HepG2 (cell line): ENCODE measurements at regions not wholly inside any gene's neighbourhood (a gene's known extent, or its start where the extent isn't known, plus 50 kb on each side); places are given as distances from the start of the nearest gene placed in this dataset.

Experiments used
- BRD4 ChIP-seq: sonication (generic); formaldehyde crosslinking; IDR thresholded peaks from 2 replicates; pipeline ENCODE4 v1.4.0; 2020; ENCODE audit warnings: missing genetic modification reagents
- CCAR2 ChIP-seq: fragments of 200-400 bp; formaldehyde crosslinking; optimal IDR thresholded peaks from 2 replicates; pipeline ENCODE3; 2018; ENCODE audit warnings: low read depth, mild to moderate bottlenecking, low read length, moderate library complexity
- GTF3A ChIP-seq: sonication (generic); formaldehyde crosslinking; conservative IDR thresholded peaks from 2 replicates; pipeline ENCODE4 v1.4.0; 2020; ENCODE audit warnings: mild to moderate bottlenecking, missing genetic modification reagents
- HMG20A ChIP-seq: IDR thresholded peaks from 2 replicates; pipeline ENCODE4 v1.6.1; 2016; ENCODE audit warnings: borderline replicate concordance
- HMG20B ChIP-seq: conservative IDR thresholded peaks from 2 replicates; pipeline ENCODE4 v1.6.1; 2016; ENCODE audit warnings: missing genetic modification reagents, missing compliant biosample characterization
- HNF4G ChIP-seq, 2 experiments: sonication (generic) in 1 of 2; formaldehyde crosslinking in 1 of 2; IDR thresholded peaks; 2 replicates each; pipeline versions ENCODE4 v1.4.0 to v1.6.1; 2011 to 2020; ENCODE audit warnings: borderline replicate concordance in 2 of 2, low read depth in 2 of 2, mild to moderate bottlenecking in 2 of 2, low read length in 1 of 2, missing genetic modification reagents in 1 of 2, moderate library complexity in 1 of 2
- MEIS1 ChIP-seq: sonication (generic); formaldehyde crosslinking; IDR thresholded peaks from 2 replicates; pipeline ENCODE4 v1.9.0; 2021; ENCODE audit warnings: mild to moderate bottlenecking, missing genetic modification reagents, moderate library complexity, borderline replicate concordance
- ONECUT2 ChIP-seq: sonication (generic); formaldehyde crosslinking; IDR thresholded peaks from 2 replicates; pipeline ENCODE4 v1.4.0; 2020; ENCODE audit warnings: missing genetic modification reagents
- PTBP1 ChIP-seq: fragments of 200-400 bp; formaldehyde crosslinking; IDR thresholded peaks from 2 replicates; pipeline ENCODE4 v1.6.1; 2018; ENCODE audit warnings: low read length, low read depth; ENCODE audit not compliant: poor library complexity, severe bottlenecking
- SRY ChIP-seq: sonication (generic); formaldehyde crosslinking; IDR thresholded peaks from 2 replicates; pipeline ENCODE4 v1.8.0; 2022; ENCODE audit warnings: mild to moderate bottlenecking, missing genetic modification reagents
- ZKSCAN5 ChIP-seq: sonication (generic); formaldehyde crosslinking; IDR thresholded peaks from 2 replicates; pipeline ENCODE4 v1.5.1; 2020; ENCODE audit warnings: mild to moderate bottlenecking, missing genetic modification reagents
- ZNF577 ChIP-seq: sonication (generic); formaldehyde crosslinking; IDR thresholded peaks from 2 replicates; pipeline ENCODE4 v1.4.0; 2020; ENCODE audit warnings: mild to moderate bottlenecking, low read depth, missing genetic modification reagents, borderline replicate concordance
- ZNF746 ChIP-seq: sonication (generic); formaldehyde crosslinking; IDR thresholded peaks from 2 replicates; pipeline ENCODE4 v1.8.0; 2022; ENCODE audit warnings: mild to moderate bottlenecking, missing genetic modification reagents
- ZNF891 ChIP-seq: sonication (generic); formaldehyde crosslinking; IDR thresholded peaks from 2 replicates; pipeline ENCODE4 v1.5.0; 2020; ENCODE audit warnings: mild to moderate bottlenecking, missing genetic modification reagents
- ZSCAN12 ChIP-seq: sonication (generic); formaldehyde crosslinking; IDR thresholded peaks from 2 replicates; pipeline ENCODE4 v1.9.0; 2021; ENCODE audit warnings: mild to moderate bottlenecking, missing genetic modification reagents
- TF ChIP-seq, protein P1 (sequence below): sonication (generic); formaldehyde crosslinking; IDR thresholded peaks from 2 replicates; pipeline ENCODE4 v1.8.0; 2022; ENCODE audit warnings: missing genetic modification reagents, mild to moderate bottlenecking, inconsistent platforms, borderline replicate concordance
- TF ChIP-seq, protein P2 (sequence below): sonication (generic); formaldehyde crosslinking; IDR thresholded peaks from 2 replicates; pipeline ENCODE4 v1.4.0; 2020; ENCODE audit warnings: mild to moderate bottlenecking, missing genetic modification reagents
- TF ChIP-seq, protein P3 (sequence below): IDR thresholded peaks from 2 replicates; pipeline ENCODE4 v1.6.1; 2016; ENCODE audit warnings: missing biosample characterization, missing genetic modification reagents, low read depth
- TF ChIP-seq, protein P4 (sequence below): IDR thresholded peaks from 2 replicates; pipeline ENCODE4 v1.6.1; 2016
- TF ChIP-seq, protein P5 (sequence below): sonication (generic); formaldehyde crosslinking; conservative IDR thresholded peaks from 2 replicates; pipeline ENCODE4 v1.4.0; 2020; ENCODE audit warnings: missing genetic modification reagents

DNA sequence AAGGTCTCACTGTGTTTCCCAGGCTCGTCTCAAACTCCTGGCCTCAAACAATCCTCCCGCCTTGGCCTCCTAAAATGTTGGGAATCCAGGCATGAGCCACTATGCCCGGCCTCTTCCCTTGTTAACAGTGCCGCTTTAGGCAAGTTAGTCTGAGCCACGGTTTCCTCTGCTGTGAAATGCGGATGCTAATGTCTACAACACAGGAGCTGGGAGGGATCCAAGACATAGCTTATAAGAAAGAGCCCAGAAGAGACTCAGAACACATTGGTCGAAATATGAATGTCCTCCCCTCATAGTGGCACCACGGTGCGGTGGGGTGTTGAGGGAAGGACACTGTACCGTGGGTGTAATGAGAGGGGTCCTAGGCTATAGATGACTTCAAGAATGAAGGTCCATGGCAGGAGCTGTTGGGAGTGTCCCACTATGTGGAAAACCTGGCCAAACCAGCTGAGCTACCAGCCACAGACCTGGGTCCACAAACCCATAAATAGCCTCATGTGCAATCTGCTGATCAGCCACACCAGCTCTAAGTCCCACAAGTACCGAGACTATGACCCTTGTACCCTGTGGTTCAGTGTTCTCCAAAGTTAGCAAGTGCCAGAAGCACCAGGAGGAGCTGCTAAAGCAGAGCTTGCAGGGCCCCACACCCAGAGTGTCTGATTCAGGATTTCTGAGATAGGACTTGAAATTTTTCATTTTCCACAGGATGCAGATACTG lies 57.8 kb upstream of the ZFAND3 start (continued):
- TF ChIP-seq ZNF891 (CRISPR knock-in tag) (no peak), HMG20A (CRISPR knock-in tag) (no peak), ONECUT2 (CRISPR knock-in tag) (no peak), SRY (CRISPR knock-in tag) (no peak), ZKSCAN5 (CRISPR knock-in tag) (no peak), ZNF746 (CRISPR knock-in tag) (no peak), ZNF577 (CRISPR knock-in tag) (no peak), ZSCAN12 (CRISPR knock-in tag) (no peak), MEIS1 (peak; percentile 59; the same call in 1 of the 2 replicates), CCAR2 (no peak), HNF4G (IDR thresholded peaks at IDR 0.05; ENCODE audit: borderline replicate concordance, low read depth, low read length) (peak; percentile 86), HNF4G (CRISPR knock-in tag; IDR thresholded peaks at IDR 0.05; ENCODE audit: borderline replicate concordance, low read depth) (peak; percentile 42; the same call in 1 of the 2 replicates), GTF3A (CRISPR knock-in tag) (no peak), PTBP1 (no peak), BRD4 (no peak), HMG20B (no peak)
- TF ChIP-seq, protein P1, sequence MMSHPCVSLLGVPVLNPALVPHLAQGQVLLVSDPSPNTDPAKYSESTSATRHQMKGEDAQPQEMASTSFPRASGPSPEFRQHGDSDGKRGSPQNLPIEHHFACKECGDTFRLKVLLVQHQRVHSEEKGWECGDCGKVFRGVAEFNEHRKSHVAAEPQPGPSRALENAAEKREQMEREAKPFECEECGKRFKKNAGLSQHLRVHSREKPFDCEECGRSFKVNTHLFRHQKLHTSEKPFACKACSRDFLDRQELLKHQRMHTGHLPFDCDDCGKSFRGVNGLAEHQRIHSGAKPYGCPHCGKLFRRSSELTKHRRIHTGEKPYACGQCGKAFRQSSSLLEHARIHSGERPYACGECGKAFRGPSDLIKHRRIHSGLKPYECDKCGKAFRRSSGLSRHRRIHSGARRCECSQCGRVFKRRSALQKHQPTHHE (CRISPR knock-in tag): no peak
- TF ChIP-seq, protein P2, sequence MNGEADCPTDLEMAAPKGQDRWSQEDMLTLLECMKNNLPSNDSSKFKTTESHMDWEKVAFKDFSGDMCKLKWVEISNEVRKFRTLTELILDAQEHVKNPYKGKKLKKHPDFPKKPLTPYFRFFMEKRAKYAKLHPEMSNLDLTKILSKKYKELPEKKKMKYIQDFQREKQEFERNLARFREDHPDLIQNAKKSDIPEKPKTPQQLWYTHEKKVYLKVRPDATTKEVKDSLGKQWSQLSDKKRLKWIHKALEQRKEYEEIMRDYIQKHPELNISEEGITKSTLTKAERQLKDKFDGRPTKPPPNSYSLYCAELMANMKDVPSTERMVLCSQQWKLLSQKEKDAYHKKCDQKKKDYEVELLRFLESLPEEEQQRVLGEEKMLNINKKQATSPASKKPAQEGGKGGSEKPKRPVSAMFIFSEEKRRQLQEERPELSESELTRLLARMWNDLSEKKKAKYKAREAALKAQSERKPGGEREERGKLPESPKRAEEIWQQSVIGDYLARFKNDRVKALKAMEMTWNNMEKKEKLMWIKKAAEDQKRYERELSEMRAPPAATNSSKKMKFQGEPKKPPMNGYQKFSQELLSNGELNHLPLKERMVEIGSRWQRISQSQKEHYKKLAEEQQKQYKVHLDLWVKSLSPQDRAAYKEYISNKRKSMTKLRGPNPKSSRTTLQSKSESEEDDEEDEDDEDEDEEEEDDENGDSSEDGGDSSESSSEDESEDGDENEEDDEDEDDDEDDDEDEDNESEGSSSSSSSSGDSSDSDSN (CRISPR knock-in tag): 0 out of 2 replicates have a peak, but pooled peaks have one; percentile 18
- TF ChIP-seq, protein P3, sequence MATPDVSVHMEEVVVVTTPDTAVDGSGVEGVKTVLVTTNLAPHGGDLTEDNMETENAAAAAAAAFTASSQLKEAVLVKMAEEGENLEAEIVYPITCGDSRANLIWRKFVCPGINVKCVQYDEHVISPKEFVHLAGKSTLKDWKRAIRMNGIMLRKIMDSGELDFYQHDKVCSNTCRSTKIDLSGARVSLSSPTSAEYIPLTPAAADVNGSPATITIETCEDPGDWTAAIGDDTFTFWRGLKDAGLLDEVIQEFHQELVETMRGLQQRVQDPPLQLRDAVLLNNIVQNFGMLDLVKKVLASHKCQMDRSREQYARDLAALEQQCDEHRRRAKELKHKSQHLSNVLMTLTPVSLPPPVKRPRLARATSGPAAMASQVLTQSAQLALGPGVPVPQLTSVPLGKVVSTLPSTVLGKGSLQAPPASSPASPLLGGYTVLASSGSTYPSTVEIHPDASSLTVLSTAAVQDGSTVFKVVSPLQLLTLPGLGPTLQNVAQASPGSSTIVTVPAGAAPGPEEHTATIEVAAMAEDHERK: no peak
- TF ChIP-seq, protein P4, sequence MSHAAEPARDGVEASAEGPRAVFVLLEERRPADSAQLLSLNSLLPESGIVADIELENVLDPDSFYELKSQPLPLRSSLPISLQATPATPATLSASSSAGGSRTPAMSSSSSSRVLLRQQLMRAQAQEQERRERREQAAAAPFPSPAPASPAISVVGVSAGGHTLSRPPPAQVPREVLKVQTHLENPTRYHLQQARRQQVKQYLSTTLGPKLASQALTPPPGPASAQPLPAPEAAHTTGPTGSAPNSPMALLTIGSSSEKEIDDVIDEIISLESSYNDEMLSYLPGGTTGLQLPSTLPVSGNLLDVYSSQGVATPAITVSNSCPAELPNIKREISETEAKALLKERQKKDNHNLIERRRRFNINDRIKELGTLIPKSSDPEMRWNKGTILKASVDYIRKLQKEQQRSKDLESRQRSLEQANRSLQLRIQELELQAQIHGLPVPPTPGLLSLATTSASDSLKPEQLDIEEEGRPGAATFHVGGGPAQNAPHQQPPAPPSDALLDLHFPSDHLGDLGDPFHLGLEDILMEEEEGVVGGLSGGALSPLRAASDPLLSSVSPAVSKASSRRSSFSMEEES (CRISPR knock-in tag): no peak
- TF ChIP-seq, protein P5, sequence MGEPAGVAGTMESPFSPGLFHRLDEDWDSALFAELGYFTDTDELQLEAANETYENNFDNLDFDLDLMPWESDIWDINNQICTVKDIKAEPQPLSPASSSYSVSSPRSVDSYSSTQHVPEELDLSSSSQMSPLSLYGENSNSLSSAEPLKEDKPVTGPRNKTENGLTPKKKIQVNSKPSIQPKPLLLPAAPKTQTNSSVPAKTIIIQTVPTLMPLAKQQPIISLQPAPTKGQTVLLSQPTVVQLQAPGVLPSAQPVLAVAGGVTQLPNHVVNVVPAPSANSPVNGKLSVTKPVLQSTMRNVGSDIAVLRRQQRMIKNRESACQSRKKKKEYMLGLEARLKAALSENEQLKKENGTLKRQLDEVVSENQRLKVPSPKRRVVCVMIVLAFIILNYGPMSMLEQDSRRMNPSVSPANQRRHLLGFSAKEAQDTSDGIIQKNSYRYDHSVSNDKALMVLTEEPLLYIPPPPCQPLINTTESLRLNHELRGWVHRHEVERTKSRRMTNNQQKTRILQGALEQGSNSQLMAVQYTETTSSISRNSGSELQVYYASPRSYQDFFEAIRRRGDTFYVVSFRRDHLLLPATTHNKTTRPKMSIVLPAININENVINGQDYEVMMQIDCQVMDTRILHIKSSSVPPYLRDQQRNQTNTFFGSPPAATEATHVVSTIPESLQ (CRISPR knock-in tag): no peak
